ENCODE measurements at regions not wholly inside any gene's neighbourhood (a gene's known extent, or its start where the extent isn't known, plus 50 kb on each side); places are given as distances from the start of the nearest gene placed in this dataset.
"Not testable (repeated sequence)": the region's sequence is repeated elsewhere in the genome, so short reads cannot be mapped to it uniquely, and the experiment has no call there.

GRCh38 chr20:4431446-4431845 is 182.4 kb upstream of the ADRA1D start:
- no peak overlapping the region for H3K9ac ChIP-seq (ENCODE audit: low read depth, low read length)
- no peak overlapping the region for H3K27ac ChIP-seq (ENCODE audit: low read length)
- TF ChIP-seq EZH2 (IDR thresholded peaks at IDR 0.05; ENCODE audit: borderline replicate concordance, low read depth, low read length, severe bottlenecking) = no peak
- no peak for TF ChIP-seq CTCF (IDR thresholded peaks at IDR 0.05; ENCODE audit: borderline replicate concordance, extremely low read depth, low read length, poor library complexity, severe bottlenecking)
- no peak for DNase-seq
- no peaks in the 10 kb centered on the region for H3K36me3 ChIP-seq (ENCODE audit: insufficient read depth, low read length)
- no peaks in the 10 kb centered on the region for H4K20me1 ChIP-seq (ENCODE audit: insufficient read depth, low read length)
- no peaks in the 10 kb centered on the region for H3K9me3 ChIP-seq (ENCODE audit: insufficient read depth, low read length, severe bottlenecking)
- ATAC-seq (ENCODE audit: insufficient read depth, low read depth) = no peak
- H3K4me1 ChIP-seq (ENCODE audit: insufficient read depth, low read length) = 0 out of 2 replicates have a peak, but pooled peaks cover 4% of the 10 kb centered on the region
- H3K4me3 ChIP-seq (ENCODE audit: low read depth in 1 of 2, low read length in 2 of 2) = no peak overlapping the region
- no peak overlapping the region for H2AFZ ChIP-seq (ENCODE audit: low read depth, low read length)
- peaks cover 15% of the 10 kb centered on the region for H3K27me3 ChIP-seq (ENCODE audit: insufficient read depth, low read length, poor library complexity)
- H3K79me2 ChIP-seq (ENCODE audit: insufficient read depth, low read length) = no peaks in the 10 kb centered on the region
- H3K4me2 ChIP-seq (ENCODE audit: insufficient read depth, low read length) = no peak overlapping the region

- H3K9ac ChIP-seq (ENCODE audit: low read depth, low read length); H3K4me2 ChIP-seq (ENCODE audit: insufficient read depth, low read length); DNase-seq; H2AFZ ChIP-seq (ENCODE audit: low read depth, low read length); H3K79me2 ChIP-seq (ENCODE audit: insufficient read depth, low read length); H3K9me3 ChIP-seq (ENCODE audit: insufficient read depth, low read length, severe bottlenecking); H3K4me3 ChIP-seq (ENCODE audit: low read depth in 1 of 2, low read length in 2 of 2); H4K20me1 ChIP-seq (ENCODE audit: insufficient read depth, low read length); ATAC-seq (ENCODE audit: insufficient read depth, low read depth); H3K36me3 ChIP-seq (ENCODE audit: insufficient read depth, low read length); H3K27ac ChIP-seq (ENCODE audit: low read length); H3K4me1 ChIP-seq (ENCODE audit: insufficient read depth, low read length): not testable (repeated sequence)
- peaks cover 14% of the 10 kb centered on the region for H3K27me3 ChIP-seq (ENCODE audit: insufficient read depth, low read length, poor library complexity)
Observed at GRCh38 chr20:4430826-4431225, 181.7 kb upstream of the ADRA1D start.

- no peaks in the 10 kb centered on the region for H3K36me3 ChIP-seq (ENCODE audit: insufficient read depth, low read length)
- H3K27me3 ChIP-seq (ENCODE audit: insufficient read depth, low read length, poor library complexity) = peaks cover 3% of the 10 kb centered on the region
- no peak overlapping the region for H3K9ac ChIP-seq (ENCODE audit: low read depth, low read length)
- no peak overlapping the region for H2AFZ ChIP-seq (ENCODE audit: low read depth, low read length)
- no peaks in the 10 kb centered on the region for H3K79me2 ChIP-seq (ENCODE audit: insufficient read depth, low read length)
- no peak overlapping the region for H3K4me3 ChIP-seq (ENCODE audit: low read depth in 1 of 2, low read length in 2 of 2)
- TF ChIP-seq CTCF (IDR thresholded peaks at IDR 0.05; ENCODE audit: borderline replicate concordance, extremely low read depth, low read length, poor library complexity, severe bottlenecking) (no peak), EZH2 (IDR thresholded peaks at IDR 0.05; ENCODE audit: borderline replicate concordance, low read depth, low read length, severe bottlenecking) (no peak)
- H3K4me2 ChIP-seq (ENCODE audit: insufficient read depth, low read length) = no peak overlapping the region
- H4K20me1 ChIP-seq (ENCODE audit: insufficient read depth, low read length) = no peaks in the 10 kb centered on the region
- H3K9me3 ChIP-seq (ENCODE audit: insufficient read depth, low read length, severe bottlenecking) = no peaks in the 10 kb centered on the region
- 0 out of 2 replicates have a peak, but pooled peaks cover 4% of the 10 kb centered on the region for H3K4me1 ChIP-seq (ENCODE audit: insufficient read depth, low read length)
- ATAC-seq (ENCODE audit: insufficient read depth, low read depth) (no peak), DNase-seq (no peak)
- H3K27ac ChIP-seq (ENCODE audit: low read length) = no peak overlapping the region
Observed at GRCh38 chr20:4427940-4428586, 179.0 kb upstream of the ADRA1D start.

GRCh38 chr20:4418141-4418540 is 169.1 kb upstream of the ADRA1D start:
- DNase-seq (no peak), ATAC-seq (ENCODE audit: insufficient read depth, low read depth) (no peak)
- Histone ChIP-seq H2AFZ (ENCODE audit: low read depth, low read length) (no peak overlapping the region), H3K4me3 (ENCODE audit: low read depth in 1 of 2, low read length in 2 of 2) (no peak overlapping the region), H3K9me3 (ENCODE audit: insufficient read depth, low read length, severe bottlenecking) (no peaks in the 10 kb centered on the region), H3K4me2 (ENCODE audit: insufficient read depth, low read length) (no peak overlapping the region), H3K79me2 (ENCODE audit: insufficient read depth, low read length) (no peaks in the 10 kb centered on the region), H3K4me1 (ENCODE audit: insufficient read depth, low read length) (no peaks in the 10 kb centered on the region), H4K20me1 (ENCODE audit: insufficient read depth, low read length) (no peaks in the 10 kb centered on the region), H3K27ac (ENCODE audit: low read length) (no peak overlapping the region), H3K27me3 (ENCODE audit: insufficient read depth, low read length, poor library complexity) (peaks cover 2% of the 10 kb centered on the region), H3K36me3 (ENCODE audit: insufficient read depth, low read length) (no peaks in the 10 kb centered on the region), H3K9ac (ENCODE audit: low read depth, low read length) (no peak overlapping the region)
- no peak for TF ChIP-seq CTCF (IDR thresholded peaks at IDR 0.05; ENCODE audit: borderline replicate concordance, extremely low read depth, low read length, poor library complexity, severe bottlenecking)
- TF ChIP-seq EZH2 (IDR thresholded peaks at IDR 0.05; ENCODE audit: borderline replicate concordance, low read depth, low read length, severe bottlenecking) = no peak

Data from DND-41 (cell line).